HG03521 (cell line): ENCODE measurements at regions not wholly inside any gene's neighbourhood (a gene's known extent, or its start where the extent isn't known, plus 50 kb on each side); places are given as distances from the start of the nearest gene placed in this dataset.
"Not testable (repeated sequence)": the region's sequence is repeated elsewhere in the genome, so short reads cannot be mapped to it uniquely, and the experiment has no call there.

Source experiments
- ATAC-seq: cut with Tn5 transposase; IDR thresholded peaks from one replicate; pipeline ENCODE4 v1.9.1; 2021; ENCODE audit warnings: mild to moderate bottlenecking, moderate library complexity; ENCODE audit not compliant: unreplicated experiment

DNA sequence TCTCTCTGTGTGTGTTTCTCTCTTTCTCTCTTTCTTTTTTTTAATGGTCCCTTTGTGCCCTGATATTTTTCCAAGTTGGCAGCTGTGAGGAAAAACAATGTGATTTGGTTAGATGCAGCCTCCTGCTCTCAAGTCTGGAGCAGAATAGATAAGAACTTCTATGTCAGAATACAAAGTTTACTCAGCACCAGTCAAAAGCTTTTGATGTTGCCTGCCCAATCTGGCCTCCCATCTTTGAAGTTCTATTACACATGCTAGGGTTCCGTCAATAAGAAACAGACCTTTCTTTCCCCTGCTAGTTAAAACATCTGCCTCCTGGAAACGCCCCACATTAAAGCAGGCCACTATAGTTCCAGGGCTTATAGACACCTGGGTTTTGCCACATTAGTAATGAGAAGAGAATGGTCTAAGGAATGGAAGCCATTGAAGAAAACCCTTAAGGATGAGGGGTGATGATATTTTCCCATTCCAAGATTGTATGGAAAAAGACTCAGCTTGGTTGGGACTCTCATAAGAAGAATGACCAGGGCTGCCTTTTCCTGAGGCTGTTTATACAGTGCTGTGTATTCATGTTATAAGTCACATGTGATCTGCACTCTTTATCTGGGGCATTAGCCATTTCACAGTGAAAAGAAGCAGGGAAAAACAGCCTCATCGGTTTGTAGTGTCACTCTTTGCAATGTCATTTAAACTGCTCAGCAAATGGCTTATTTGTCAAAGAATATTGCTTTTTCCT, 414.7 kb upstream of the PROX1 start:
- no peak for ATAC-seq

DNA sequence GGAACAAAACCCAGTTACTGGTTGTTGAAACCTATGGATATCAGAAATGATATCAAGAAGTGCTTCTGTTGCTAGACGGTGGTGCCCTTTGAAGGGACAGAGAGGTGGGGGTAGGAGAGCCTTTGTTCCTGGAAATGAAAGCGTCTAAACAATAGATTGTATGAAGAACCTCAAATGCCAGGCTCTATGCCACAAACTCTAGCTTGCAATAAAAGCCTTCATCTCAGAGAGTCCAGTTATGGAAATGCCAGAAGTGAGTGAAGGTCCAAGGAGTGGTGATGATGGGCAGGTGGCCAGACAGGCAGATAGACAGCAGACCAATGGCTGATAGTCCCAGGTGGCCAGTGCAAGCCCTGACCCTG, 414.1 kb upstream of the PROX1 start:
- no peak for ATAC-seq

DNA sequence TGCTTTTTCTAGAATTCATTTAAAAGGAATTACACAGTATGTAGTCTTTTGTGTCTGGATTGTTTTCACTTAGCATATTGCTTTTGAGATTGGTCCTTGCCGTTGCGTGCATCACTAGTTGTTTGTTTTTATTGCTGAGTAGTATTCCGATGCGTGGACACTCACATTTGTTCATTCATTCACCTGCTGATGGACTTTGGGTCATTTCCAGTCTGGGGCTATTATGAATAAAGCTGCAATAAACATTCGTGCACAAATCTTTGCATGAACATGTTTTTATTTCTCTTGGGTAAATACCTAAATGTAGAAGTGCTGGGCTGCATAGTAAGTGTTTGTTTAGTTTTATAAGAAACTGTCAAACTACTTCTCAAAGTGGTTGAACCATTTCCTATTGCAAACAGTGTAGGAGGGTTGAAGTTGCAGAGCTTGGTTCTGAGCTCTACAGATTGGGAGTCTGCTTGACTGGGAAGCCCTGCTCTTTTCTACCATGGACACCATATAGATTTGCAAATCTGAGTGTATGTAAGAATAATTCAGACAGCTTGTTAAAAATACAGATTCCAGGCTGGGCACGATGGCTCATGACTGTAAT, 404.7 kb upstream of the PROX1 start:
- ATAC-seq: no peak

DNA sequence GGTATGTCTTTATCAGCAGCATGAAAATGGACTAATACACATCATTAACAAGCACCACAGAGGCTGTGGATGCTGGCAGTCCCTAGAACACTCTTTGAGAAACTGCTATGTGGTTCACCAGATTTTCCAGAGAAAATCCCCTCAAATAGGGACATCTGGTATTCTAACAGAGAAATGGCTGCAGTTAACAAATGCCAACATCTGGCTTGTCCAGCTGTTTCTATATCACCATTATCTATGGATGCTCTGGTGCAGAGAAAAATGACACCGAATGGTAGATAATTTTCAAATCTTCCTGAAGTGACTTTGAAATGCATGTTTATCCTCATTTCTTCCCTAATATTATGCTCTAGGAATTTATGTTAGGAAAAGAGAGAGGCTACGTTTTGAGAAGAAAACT, 403.5 kb upstream of the PROX1 start:
- no peak for ATAC-seq

DNA sequence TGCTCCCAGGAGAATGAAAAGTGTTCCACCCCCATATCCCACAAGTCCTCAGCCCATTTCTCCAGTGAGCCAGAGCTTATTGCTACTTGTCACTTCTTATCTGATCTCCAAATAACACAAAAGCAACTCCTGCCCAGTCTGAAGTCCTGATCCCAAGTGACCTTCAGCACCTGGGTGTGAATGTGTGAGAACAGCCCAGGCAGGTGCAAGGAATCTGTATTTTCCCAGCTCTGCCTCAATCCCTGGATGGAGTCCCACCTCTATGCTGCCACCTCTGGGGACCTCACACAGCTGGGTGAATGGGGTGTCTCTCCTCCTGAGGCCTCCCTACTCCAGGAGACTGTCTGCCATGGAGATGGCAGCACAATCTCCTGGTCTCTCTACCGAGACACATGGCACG, 402.4 kb upstream of the PROX1 start:
- ATAC-seq: no peak

DNA sequence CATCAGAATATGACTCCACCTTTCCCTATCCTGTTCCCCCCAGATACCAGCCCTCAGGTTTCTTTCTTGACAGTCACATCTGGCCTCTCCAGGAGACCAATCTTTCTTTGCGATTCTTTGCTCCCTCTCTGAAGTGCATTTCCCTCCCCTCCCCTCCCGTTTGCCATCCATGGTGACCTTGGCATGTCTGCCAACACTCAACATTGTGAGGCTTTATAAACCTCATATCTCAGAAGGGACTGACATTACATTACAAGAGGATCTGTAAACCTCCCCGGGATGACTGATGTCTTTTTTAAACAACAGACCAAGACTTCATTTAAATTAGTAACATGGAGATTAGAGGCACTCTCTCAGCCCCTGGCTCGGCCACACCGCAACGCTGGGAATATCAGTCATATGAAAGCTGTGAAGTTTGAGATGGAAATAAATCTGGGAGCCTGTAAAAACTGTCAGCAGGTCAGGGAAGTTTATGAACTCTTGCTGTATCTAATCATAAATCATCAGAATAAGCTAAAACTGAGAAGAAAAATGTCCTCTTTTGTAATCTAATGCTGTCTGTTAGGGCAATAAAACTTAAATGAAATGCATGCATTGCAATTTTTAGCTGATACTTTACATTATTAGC, 401.7 kb upstream of the PROX1 start:
- no peak for ATAC-seq

DNA sequence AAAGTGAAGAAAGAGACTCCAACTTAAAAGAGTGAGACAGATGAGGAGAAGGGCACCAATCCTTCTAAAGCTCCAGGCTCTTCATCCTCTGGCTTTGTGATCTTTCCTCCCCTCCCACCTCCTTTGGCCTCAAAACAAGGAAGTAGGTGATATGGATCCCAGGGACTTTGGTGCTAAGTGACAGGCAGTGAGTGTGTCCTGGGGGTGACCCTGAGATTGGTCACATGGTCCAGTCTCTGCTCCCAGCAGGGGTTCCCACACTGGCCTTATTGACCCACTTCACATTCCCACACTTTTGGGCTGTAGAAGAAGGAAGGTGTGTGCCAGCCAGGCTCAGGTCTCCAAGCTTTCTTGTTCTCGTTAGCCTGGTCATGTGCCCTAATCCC, 401.2 kb upstream of the PROX1 start:
- no peak for ATAC-seq

DNA sequence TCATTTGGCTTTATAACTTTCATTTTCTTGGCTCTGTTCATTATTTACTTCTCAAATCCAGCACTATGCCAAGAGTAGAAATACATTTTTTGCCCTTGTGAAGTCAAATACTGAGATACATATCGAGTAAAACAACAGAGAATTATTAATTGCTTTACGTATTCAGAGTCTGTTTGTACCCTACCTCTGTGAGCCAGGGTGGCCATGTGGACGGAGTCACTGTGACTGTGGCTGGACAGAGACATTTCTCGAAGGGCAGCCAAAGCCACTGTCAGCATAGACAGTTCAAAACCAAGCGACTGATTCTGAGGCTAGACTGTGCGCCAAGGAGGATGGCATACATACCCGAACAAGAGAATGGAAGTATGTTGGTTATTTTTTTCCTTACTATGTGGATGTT, 391.0 kb upstream of the PROX1 start:
- no peak for ATAC-seq

DNA sequence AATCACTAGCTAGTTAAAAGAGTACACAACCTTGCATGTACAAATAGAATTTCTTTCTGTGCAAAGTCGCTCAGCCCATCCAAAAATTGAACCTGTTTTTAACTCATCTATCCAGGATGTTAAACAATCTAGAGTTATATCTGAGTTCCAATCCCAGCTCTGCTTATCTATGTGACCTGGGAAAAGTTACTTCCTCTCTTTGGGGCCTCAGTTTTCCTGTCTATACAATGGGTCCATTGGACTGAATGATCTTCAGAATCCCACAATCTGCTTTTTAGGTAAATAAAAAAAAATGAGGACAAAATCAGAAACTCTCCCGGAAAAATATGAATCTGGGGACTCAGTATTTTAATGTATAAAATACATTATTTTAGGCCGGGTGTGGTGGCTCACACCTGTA, 389.5 kb upstream of the PROX1 start:
- no peak for ATAC-seq

DNA sequence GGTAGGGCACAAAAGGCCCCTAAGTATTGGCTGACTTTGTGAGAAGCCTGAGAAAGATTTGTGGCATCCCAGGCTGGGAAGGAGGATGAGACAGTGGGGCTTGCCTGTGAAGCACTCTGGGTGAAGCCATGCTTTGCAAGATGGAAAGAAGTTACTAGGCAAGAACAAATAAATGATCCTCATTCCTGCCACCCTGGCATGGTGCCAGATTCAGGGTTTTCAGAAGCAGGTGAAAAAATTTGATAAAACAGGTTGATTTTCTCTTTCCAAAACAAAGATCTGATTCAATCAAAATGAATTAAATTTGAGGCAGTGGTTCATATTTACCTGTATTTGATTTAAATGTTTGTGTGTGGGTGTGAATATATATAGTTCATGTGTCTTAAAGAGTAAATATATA, 386.9 kb upstream of the PROX1 start:
- no peak for ATAC-seq

DNA sequence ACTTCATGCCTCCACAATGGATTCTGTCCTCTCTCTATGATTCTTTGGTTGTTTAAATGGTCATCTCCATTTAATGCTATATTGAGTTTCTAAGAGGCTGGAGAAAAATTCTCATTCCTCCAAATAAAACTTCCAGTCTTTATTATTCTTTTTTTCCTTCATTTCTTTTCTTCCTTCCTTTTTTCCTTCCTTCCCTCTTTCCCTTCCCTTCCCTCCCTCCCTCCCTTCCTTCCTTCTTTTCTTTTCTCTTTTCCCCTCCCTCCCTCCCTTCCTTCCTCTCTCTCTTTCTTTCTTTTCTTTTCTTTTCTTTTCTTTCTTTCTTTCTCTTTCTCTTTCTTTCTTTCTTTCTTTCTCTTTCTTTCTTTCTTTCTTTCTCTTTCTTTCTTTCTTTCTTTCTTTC, 386.1 kb upstream of the PROX1 start:
- not testable (repeated sequence) for ATAC-seq

DNA sequence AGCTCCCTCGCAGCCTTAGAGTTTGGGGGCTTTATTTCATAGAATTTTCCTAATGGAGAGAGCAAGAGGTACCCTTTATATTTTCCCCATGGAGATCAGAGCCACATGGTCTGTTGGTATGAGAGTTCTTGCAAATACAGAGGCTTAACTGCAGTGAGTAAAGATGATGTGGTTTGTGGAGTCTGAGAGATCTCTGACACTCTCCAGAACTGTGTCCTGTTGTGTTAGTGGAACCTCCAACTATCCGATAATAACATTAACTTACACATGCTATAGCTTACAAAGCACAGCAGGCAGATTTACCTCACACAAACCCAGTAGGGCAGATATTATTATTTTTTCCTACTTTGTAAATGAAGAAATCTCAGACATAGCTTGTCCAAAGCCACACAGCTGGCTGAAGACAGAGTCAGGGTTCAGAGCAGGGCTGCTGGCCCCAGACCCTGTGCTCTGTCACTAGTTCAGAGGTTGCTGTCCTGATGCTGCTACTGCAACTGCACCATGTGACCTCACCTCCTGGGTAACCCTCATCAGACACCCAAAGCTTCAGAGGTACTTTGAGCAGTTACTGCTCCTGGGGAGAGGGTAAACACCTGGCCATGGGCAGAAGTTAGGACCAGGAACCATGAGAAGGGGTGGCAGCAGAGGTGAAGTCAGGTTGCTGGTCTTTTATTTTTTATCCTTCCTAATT, 384.8 kb upstream of the PROX1 start:
- ATAC-seq: no peak

DNA sequence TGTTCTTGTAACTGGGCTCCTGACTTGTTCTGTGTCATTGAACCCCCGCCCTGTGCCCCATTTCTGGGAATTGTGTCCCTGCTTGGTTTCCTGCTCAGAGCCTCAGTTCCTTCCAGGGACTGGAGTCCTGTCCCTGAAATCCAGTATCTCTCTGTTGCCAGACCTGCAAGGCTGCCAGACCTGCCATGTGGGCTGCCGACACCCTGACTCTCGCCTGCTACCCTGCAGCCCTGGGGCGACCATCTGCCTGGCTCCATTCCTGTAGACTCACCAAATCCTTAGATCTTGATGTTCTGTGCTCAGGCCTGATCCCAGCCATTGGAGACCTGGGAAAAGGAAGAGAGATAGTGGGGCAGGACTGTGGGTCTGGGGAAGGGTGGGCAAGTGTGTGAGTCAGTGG, 383.3 kb upstream of the PROX1 start:
- no peak for ATAC-seq

DNA sequence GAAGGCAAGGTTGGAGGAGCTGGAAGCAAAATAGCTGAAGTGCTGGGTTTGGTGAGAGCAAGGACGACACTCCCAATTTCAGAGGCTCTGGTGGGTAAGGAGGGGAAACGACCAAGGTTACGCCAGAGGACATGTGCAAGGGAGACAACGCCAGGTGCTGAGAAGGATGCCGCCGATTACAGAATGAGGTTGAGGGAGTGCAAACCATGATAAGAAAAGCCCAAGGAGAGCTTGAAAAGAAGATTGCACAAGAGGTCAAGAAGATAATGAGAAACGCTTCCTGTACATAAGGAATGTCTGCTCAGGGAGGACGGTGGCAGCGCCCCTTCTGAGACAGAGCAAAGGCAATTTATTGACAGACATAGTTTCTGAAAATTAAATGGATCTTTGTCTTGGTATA, 382.0 kb upstream of the PROX1 start:
- no peak for ATAC-seq

DNA sequence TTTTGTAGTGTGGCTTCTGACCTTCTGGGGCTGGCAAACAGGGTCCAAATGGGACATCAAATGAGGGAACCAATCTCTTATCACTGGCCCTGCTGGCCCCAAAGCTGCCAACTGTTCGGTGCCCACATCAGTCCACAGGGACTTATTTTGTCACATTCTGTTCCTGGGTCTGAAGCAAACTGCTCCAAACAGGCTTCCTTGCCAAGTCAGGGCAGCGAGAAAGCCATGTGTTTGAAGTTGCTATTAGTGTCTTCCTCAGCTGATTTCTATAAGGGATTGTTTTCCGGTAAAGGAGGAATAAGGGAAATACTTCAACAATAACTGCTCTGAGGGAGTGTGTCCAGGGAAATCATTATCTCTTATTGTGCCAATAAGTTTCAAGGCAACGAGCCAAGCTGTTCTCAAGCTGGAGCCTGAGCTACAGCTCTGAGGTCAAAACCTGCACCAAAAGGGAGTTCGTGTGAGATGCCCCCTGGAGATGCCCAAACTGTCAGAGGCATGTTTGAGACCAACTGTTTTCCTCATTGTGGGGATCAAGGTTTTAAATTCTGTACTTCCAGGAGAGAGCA, 381.4 kb upstream of the PROX1 start:
- ATAC-seq: no peak

DNA sequence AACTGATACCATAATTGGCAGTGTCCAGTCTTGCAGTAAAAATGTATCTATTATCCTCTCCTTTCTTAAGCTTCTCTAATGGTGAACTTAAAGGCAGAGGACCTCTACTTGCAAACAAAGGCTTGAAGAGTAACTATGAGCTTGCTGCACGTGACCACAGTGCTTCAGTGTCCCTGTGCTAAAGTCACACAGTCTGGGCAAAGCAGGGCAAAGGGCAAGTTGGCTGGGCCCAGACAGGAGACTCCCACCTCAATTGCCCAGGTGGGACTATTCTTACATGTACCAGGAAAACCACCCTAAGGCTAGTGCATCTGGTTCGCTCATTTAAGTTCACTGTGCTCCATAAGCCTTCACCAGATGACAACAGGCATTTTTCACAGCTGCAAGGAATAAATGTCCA, 374.2 kb upstream of the PROX1 start:
- no peak for ATAC-seq

DNA sequence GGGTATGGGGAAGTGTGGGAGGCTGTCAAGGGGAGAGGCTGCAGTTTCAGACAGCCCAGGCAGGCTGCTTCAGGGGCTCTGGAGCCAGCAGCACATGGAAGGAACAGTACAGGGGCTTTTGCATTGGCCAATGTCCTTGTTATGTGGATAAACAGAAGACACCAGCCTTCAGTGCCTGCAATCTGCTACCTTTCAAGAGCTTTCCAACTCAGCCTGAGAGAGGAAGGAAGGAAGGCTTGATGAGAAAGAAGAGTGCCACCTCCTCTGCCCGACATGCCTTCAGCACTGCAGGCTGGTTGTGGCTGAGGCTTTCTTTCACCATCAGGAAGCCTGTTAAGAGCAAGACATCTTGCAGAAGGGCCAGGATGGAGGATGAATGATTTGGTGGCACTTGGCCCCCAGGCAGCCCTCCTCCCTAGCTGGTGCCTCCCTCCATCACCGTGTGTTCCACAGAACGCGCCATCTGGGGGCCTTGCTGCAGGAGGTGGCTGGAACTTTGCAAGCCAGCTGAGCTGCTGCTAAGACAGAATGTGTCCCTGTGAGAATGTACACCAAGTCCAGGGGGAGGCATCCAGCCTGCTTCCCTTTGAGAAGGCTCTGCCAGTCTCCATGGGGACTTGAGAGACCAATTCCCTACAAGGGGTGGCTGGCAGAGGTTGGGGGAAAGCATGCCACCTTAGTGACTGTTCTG, 372.4 kb upstream of the PROX1 start:
- ATAC-seq: no peak

DNA sequence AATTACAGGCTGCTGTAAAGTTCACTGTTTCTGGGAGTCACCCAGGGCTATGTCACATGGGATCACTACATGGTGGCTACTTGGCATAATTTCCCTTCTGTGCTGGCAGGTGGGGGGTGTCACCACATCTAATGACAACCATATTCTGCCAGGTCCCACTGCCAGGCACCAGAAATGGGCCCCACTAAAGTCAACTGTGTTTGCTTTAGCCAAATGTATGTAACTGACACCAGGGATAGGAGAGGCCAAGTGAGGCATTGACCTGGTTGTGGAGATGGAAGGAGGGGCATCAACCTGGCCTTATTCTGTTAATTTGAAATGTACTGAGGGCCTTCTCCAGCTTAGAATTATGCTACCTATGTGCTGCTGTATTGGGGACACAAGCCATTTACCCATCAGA, 370.6 kb upstream of the PROX1 start:
- no peak for ATAC-seq

DNA sequence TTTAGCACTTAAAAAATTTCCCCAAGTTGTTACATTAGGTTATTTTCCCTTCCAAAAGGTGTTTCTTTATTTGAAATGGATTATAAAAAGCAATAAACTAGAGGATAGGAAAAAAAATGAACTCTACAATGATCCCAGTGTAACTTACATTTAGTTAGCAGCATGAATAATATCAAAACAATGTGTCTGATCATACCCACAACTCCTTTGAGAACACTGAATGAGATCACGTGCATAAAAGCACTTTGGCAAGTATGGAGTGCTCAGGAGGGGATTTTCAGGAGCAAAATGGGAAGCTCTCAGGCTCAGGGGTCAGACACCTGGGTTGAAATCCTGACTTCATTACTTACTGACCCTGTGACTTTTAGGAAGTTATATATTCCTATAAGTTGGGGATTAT, 369.7 kb upstream of the PROX1 start:
- ATAC-seq: no peak

DNA sequence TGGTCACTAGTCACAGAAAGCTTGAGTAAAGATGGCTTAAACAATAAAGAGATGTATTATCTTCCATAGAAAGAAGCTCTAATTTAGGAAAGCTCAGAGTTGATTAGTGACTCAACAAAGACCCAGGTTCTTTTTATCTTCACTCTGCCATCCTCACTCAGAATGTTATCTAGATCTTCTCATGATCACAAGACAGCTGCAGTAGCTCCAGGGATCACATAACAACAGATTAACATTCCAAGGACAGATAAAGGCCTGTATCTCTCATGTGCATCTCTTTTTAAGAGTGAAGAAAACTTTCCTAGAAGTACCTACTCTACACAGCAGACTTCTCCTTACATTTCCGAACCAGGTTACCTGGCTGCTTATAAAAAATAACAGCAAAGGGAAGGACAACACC, 368.7 kb upstream of the PROX1 start:
- ATAC-seq: no peak

DNA sequence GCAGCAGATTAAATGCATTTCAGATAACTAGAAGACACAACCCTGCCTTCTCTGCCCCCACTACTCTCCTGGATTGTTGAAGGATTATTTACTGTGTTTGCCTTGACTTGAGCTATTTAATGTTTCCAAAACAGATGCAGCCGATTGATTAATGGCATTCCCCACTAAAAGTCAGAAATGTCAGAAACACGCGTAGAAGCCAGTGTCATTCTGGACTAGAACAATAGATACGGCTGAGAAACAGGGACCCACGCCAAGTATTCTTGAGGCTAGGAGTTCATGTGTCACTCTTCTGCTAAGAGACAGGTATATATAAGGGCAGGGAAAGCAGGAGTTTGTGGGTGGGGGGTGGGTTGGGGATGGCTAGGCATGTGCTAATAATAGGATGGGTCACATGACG, 366.7 kb upstream of the PROX1 start:
- ATAC-seq: no peak
